Fibroblast of lung (primary cell): ENCODE measurements at regions not wholly inside any gene's neighbourhood (a gene's known extent, or its start where the extent isn't known, plus 50 kb on each side); places are given as distances from the start of the nearest gene placed in this dataset.

Source experiments
- CTCF ChIP-seq, 2 donors: IDR thresholded peaks in 1 of 2; conservative IDR thresholded peaks in 1 of 2; 1 replicate in 1 of 2; 2 replicates in 1 of 2; pipeline ENCODE4 v1.5.1; 2011 to 2012; ENCODE audit warnings: low read length in 2 of 2, control low read depth in 1 of 2, inconsistent platforms in 1 of 2, low read depth in 1 of 2, mild to moderate bottlenecking in 1 of 2
- EZH2 ChIP-seq: IDR thresholded peaks from 2 replicates; pipeline ENCODE4 v1.5.1; 2012; ENCODE audit warnings: low read length, control low read depth, mild to moderate bottlenecking; ENCODE audit errors: missing control alignments

- no peak for TF ChIP-seq CTCF (conservative IDR thresholded peaks at IDR 0.05 in 1 of 2, IDR thresholded peaks at IDR 0.05 in 1 of 2; ENCODE audit: low read depth in 1 of 2, low read length in 2 of 2)
- no peak for TF ChIP-seq EZH2
Measured at GRCh38 chrX:126733874-126734273, 85.7 kb upstream of the PRR32 start.
